ENCODE measurements at regions not wholly inside any gene's neighbourhood (a gene's known extent, or its start where the extent isn't known, plus 50 kb on each side); places are given as distances from the start of the nearest gene placed in this dataset.

- Histone ChIP-seq H3K27me3 (ENCODE audit: control insufficient read depth, insufficient read depth, low read length) (no peaks in the 10 kb centered on the region), H3K4me3 (ENCODE audit: low read depth, low read length) (no peak overlapping the region), H3K27ac (ENCODE audit: low read depth, low read length) (no peak overlapping the region), H3K9me3 (ENCODE audit: control insufficient read depth, insufficient read depth, low read length) (peaks cover 4% of the 10 kb centered on the region; the same call in 1 of the 2 replicates)
- no peak for TF ChIP-seq CTCF (IDR thresholded peaks at IDR 0.05; ENCODE audit: low read depth, low read length)
- ChIA-PET CTCF (no interaction called here), POLR2A (no interaction called here)
- DNase-seq (ENCODE audit: low read depth, low spot score): no peak
Observed at GRCh38 chr11:34794696-34795095, 121.5 kb downstream of the APIP start.

GRCh38 chr11:34793666-34794065 lies 122.5 kb downstream of the APIP start:
- no peak for TF ChIP-seq CTCF (IDR thresholded peaks at IDR 0.05; ENCODE audit: low read depth, low read length)
- no peak overlapping the region for H3K27ac ChIP-seq (ENCODE audit: low read depth, low read length)
- DNase-seq (ENCODE audit: low read depth, low spot score): no peak
- CTCF ChIA-PET: no interaction called here
- no peak overlapping the region for H3K4me3 ChIP-seq (ENCODE audit: low read depth, low read length)
- no peaks in the 10 kb centered on the region for H3K27me3 ChIP-seq (ENCODE audit: control insufficient read depth, insufficient read depth, low read length)
- H3K9me3 ChIP-seq (ENCODE audit: control insufficient read depth, insufficient read depth, low read length): peaks cover 8% of the 10 kb centered on the region; the same call in 1 of the 2 replicates
- POLR2A ChIA-PET: no interaction called here

- ChIA-PET POLR2A (no interaction called here), CTCF (no interaction called here)
- TF ChIP-seq CTCF (IDR thresholded peaks at IDR 0.05; ENCODE audit: low read depth, low read length): no peak
Observed at GRCh38 chr11:34792814-34793258, 123.3 kb downstream of the APIP start.

GRCh38 chr11:34791780-34792542 lies 124.2 kb downstream of the APIP start:
- DNase-seq (ENCODE audit: low read depth, low spot score): no peak
- CTCF ChIA-PET: no interaction called here

More at GRCh38 chr11:34792814-34793258, 123.3 kb downstream of the APIP start:
- no peaks in the 10 kb centered on the region for H3K27me3 ChIP-seq (ENCODE audit: control insufficient read depth, insufficient read depth, low read length)
- DNase-seq (ENCODE audit: low read depth, low spot score): no peak
- peaks cover 8% of the 10 kb centered on the region; the same call in 1 of the 2 replicates for H3K9me3 ChIP-seq (ENCODE audit: control insufficient read depth, insufficient read depth, low read length)
- H3K27ac ChIP-seq (ENCODE audit: low read depth, low read length): no peak overlapping the region
- no peak overlapping the region for H3K4me3 ChIP-seq (ENCODE audit: low read depth, low read length)

More at GRCh38 chr11:34791780-34792542, 124.2 kb downstream of the APIP start:
- POLR2A ChIA-PET: no interaction called here
- H3K9me3 ChIP-seq (ENCODE audit: control insufficient read depth, insufficient read depth, low read length): peaks cover 8% of the 10 kb centered on the region; the same call in 1 of the 2 replicates
- no peak overlapping the region for H3K27ac ChIP-seq (ENCODE audit: low read depth, low read length)
- H3K4me3 ChIP-seq (ENCODE audit: low read depth, low read length): no peak overlapping the region
- no peak for TF ChIP-seq CTCF (IDR thresholded peaks at IDR 0.05; ENCODE audit: low read depth, low read length)
- H3K27me3 ChIP-seq (ENCODE audit: control insufficient read depth, insufficient read depth, low read length): no peaks in the 10 kb centered on the region
